OCI-LY3 (cell line): ENCODE measurements at regions not wholly inside any gene's neighbourhood (a gene's known extent, or its start where the extent isn't known, plus 50 kb on each side); places are given as distances from the start of the nearest gene placed in this dataset.

ENCODE experiments used
- EZH2phosphoT487 ChIP-seq: fragments of 200-600 bp; shearing (Covaris generic); IDR thresholded peaks from 2 replicates; pipeline ENCODE4 v1.6.1; 2018; ENCODE audit warnings: antibody characterized with exemption, mixed run types, low read depth
- TF ChIP-seq, protein P1 (sequence below): fragments of 200-600, 300-600 bp; sonication (generic); IDR thresholded peaks from 2 replicates; pipeline ENCODE4 v1.5.1; 2014; ENCODE audit warnings: antibody characterized with exemption, low read length, low read depth

DNA sequence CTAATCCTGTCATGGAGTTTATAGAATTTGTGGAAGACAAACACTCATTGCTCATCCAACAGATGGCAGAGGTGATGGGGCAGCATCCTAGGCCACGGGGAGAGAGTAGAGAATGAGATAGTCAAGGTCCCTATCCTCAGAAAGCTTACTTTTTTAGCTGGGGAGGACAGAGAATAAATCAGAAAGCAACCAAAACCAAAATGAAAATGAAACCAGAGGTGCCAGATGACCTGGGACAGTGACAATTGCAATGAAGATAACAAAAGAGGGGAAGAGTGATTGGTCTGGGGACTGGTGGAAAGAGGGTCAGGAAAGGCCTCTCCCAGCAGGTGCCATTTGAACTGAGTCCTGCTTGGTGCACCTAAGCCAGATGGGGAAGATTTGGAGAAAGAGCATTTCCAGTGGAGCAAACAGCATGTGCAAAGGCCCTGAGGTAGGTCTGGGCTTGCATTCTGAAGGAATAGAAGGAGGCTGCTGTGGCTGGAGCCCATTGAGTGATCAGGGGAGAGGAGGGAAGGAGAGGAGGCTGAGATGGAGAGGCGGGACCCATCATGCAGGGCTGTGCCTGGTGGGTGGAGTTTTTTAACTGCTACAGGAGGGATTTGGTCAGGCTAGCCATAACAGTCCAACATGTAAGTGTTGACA lies 164.1 kb downstream of the RPS24 start:
- TF ChIP-seq, protein P1, sequence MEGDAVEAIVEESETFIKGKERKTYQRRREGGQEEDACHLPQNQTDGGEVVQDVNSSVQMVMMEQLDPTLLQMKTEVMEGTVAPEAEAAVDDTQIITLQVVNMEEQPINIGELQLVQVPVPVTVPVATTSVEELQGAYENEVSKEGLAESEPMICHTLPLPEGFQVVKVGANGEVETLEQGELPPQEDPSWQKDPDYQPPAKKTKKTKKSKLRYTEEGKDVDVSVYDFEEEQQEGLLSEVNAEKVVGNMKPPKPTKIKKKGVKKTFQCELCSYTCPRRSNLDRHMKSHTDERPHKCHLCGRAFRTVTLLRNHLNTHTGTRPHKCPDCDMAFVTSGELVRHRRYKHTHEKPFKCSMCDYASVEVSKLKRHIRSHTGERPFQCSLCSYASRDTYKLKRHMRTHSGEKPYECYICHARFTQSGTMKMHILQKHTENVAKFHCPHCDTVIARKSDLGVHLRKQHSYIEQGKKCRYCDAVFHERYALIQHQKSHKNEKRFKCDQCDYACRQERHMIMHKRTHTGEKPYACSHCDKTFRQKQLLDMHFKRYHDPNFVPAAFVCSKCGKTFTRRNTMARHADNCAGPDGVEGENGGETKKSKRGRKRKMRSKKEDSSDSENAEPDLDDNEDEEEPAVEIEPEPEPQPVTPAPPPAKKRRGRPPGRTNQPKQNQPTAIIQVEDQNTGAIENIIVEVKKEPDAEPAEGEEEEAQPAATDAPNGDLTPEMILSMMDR, result no peak
- TF ChIP-seq EZH2phosphoT487, result no peak
